Activated CD4-positive, CD25-positive, alpha-beta regulatory T cell (primary cell): ENCODE measurements at regions not wholly inside any gene's neighbourhood (a gene's known extent, or its start where the extent isn't known, plus 50 kb on each side); places are given as distances from the start of the nearest gene placed in this dataset.
"Not testable (repeated sequence)": the region's sequence is repeated elsewhere in the genome, so short reads cannot be mapped to it uniquely, and the experiment has no call there.

Source experiments
- DNase-seq, 4 experiments: peaks; one replicate each; lab custom pipeline; 2025; lab: John Stamatoyannopoulos, UW

- DNase-seq, result no peak
Measured at GRCh38 chr12:13924286-13924685, 57.1 kb downstream of the GRIN2B start.

GRCh38 chr12:13918897-13919296 is 62.5 kb downstream of the GRIN2B start:
- DNase-seq, result no peak

- DNase-seq, result no peak
Measured at GRCh38 chr12:13915096-13915495, 66.3 kb downstream of the GRIN2B start.

GRCh38 chr12:13913371-13913770 is 68.0 kb downstream of the GRIN2B start:
- no peak for DNase-seq

GRCh38 chr12:13911756-13912554 is 69.4 kb downstream of the GRIN2B start:
- DNase-seq, result no peak

- no peak for DNase-seq
Measured at GRCh38 chr12:13905794-13906193, 75.6 kb downstream of the GRIN2B start.

GRCh38 chr12:13900718-13901117 is 80.7 kb downstream of the GRIN2B start:
- DNase-seq, result no peak

- DNase-seq, result not testable (repeated sequence)
Measured at GRCh38 chr12:13898387-13898786, 83.0 kb downstream of the GRIN2B start.

- DNase-seq, result no peak
Measured at GRCh38 chr12:13897811-13898210, 83.6 kb downstream of the GRIN2B start.

GRCh38 chr12:13896063-13896626 is 85.3 kb downstream of the GRIN2B start:
- no peak for DNase-seq

- no peak for DNase-seq
Measured at GRCh38 chr12:13891902-13892301, 89.5 kb downstream of the GRIN2B start.

GRCh38 chr12:13890943-13891342 is 90.5 kb downstream of the GRIN2B start:
- no peak for DNase-seq

- no peak for DNase-seq
Measured at GRCh38 chr12:13887779-13888388, 93.5 kb downstream of the GRIN2B start.

- DNase-seq, result no peak
Measured at GRCh38 chr12:13882176-13882575, 99.2 kb downstream of the GRIN2B start.

GRCh38 chr12:13880613-13881012 is 100.8 kb downstream of the GRIN2B start:
- no peak for DNase-seq

GRCh38 chr12:13875744-13876143 is 105.7 kb downstream of the GRIN2B start:
- DNase-seq, result no peak

- no peak for DNase-seq
Measured at GRCh38 chr12:13870255-13870654, 111.1 kb downstream of the GRIN2B start.

- peak in 2 of 4 experiments; percentile 8 to 10 for DNase-seq
Measured at GRCh38 chr12:13864081-13864673, 117.2 kb downstream of the GRIN2B start.

- DNase-seq, result no peak
Measured at GRCh38 chr12:13857750-13858149, 123.7 kb downstream of the GRIN2B start.

- DNase-seq, result no peak
Measured at GRCh38 chr12:13853471-13853870, 127.9 kb downstream of the GRIN2B start.

- no peak for DNase-seq
Measured at GRCh38 chr12:13851828-13852227, 129.6 kb downstream of the GRIN2B start.

- no peak for DNase-seq
Measured at GRCh38 chr12:13849456-13849855, 131.9 kb downstream of the GRIN2B start.

- no peak for DNase-seq
Measured at GRCh38 chr12:13843841-13844240, 137.6 kb downstream of the GRIN2B start.
